Liver (tissue), 8 donors: ENCODE measurements at regions not wholly inside any gene's neighbourhood (a gene's known extent, or its start where the extent isn't known, plus 50 kb on each side); places are given as distances from the start of the nearest gene placed in this dataset.

ENCODE experiments used
- DNase-seq: peaks from one replicate; pipeline ENCODE4 v3.0.0-alpha.2; 2017; ENCODE audit warnings: low spot score
- H3K27ac ChIP-seq, 2 donors: one replicate each; pipeline ENCODE4 v1.7.0; 2013; ENCODE audit warnings: inconsistent platforms in 2 of 2, low read length in 2 of 2, control low read depth in 1 of 2, low read depth in 1 of 2, mild to moderate bottlenecking in 1 of 2
- H3K27me3 ChIP-seq, 4 donors: one replicate each; pipeline versions ENCODE4 v1.6.1 to v1.7.0; 2013; ENCODE audit warnings: low read length in 3 of 4, inconsistent platforms in 1 of 4, mild to moderate bottlenecking in 1 of 4, moderate library complexity in 1 of 4; ENCODE audit not compliant: control insufficient read depth in 4 of 4, insufficient read depth in 4 of 4
- H3K36me3 ChIP-seq, 4 donors: one replicate each; pipeline versions ENCODE4 v1.6.1 to v1.7.0; 2013; ENCODE audit warnings: low read length in 3 of 4, mild to moderate bottlenecking in 3 of 4, low read depth in 1 of 4, moderate library complexity in 1 of 4; ENCODE audit not compliant: control insufficient read depth in 4 of 4, insufficient read depth in 3 of 4
- H3K4me1 ChIP-seq, 4 donors: one replicate each; pipeline versions ENCODE4 v1.6.1 to v1.7.0; 2013; ENCODE audit warnings: low read length in 3 of 4, mild to moderate bottlenecking in 3 of 4, moderate library complexity in 1 of 4; ENCODE audit not compliant: control insufficient read depth in 4 of 4, insufficient read depth in 4 of 4
- H3K4me3 ChIP-seq, 3 donors: one replicate each; pipeline versions ENCODE4 v1.6.1 to v1.7.0; 2013; ENCODE audit warnings: low read length in 3 of 3, control low read depth in 1 of 3, low read depth in 1 of 3, mild to moderate bottlenecking in 1 of 3
- H3K9ac ChIP-seq, 2 donors: one replicate each; pipeline ENCODE4 v1.7.0; 2013; ENCODE audit warnings: low read length in 2 of 2, mild to moderate bottlenecking in 2 of 2, moderate library complexity in 2 of 2, control low read depth in 1 of 2, low read depth in 1 of 2
- H3K9me3 ChIP-seq, 4 donors: one replicate each; pipeline versions ENCODE4 v1.6.1 to v1.7.0; 2013; ENCODE audit warnings: low read length in 3 of 4; ENCODE audit not compliant: control insufficient read depth in 4 of 4
- ATF3 ChIP-seq: IDR thresholded peaks from 2 replicates; pipeline ENCODE4 v1.6.1; 2016; ENCODE audit warnings: antibody characterized with exemption
- CTCF ChIP-seq: fragments of 150-350 bp; IDR thresholded peaks from 2 replicates; pipeline ENCODE4 v1.5.1; 2017; ENCODE audit warnings: improper control_type of control experiment, low read depth, low read length; ENCODE audit not compliant: missing input control
- EGR1 ChIP-seq, 2 donors: IDR thresholded peaks; 2 replicates each; pipeline ENCODE4 v1.6.1; 2016 to 2018; ENCODE audit warnings: antibody characterized with exemption in 2 of 2, low read depth in 2 of 2
- FOXA1 ChIP-seq: IDR thresholded peaks from 2 replicates; pipeline ENCODE4 v1.6.1; 2016; ENCODE audit warnings: antibody characterized with exemption
- FOXA2 ChIP-seq: IDR thresholded peaks from 2 replicates; pipeline ENCODE4 v1.6.1; 2016; ENCODE audit warnings: antibody characterized with exemption
- GABPA ChIP-seq, 2 donors: IDR thresholded peaks in 1 of 2; conservative IDR thresholded peaks in 1 of 2; 2 replicates each; pipeline ENCODE4 v1.6.1; 2016; ENCODE audit warnings: antibody characterized with exemption in 2 of 2, mild to moderate bottlenecking in 1 of 2, moderate library complexity in 1 of 2
- HNF4A ChIP-seq, 2 donors: conservative IDR thresholded peaks; 2 replicates each; pipeline ENCODE4 v1.6.1; 2016; ENCODE audit warnings: antibody characterized with exemption in 2 of 2, mild to moderate bottlenecking in 2 of 2
- HNF4G ChIP-seq: IDR thresholded peaks from 2 replicates; pipeline ENCODE4 v1.6.1; 2016; ENCODE audit warnings: antibody characterized with exemption
- JUND ChIP-seq, 2 donors: IDR thresholded peaks; 2 replicates each; pipeline ENCODE4 v1.6.1; 2016; ENCODE audit warnings: antibody characterized with exemption in 2 of 2
- MAX ChIP-seq: IDR thresholded peaks from 2 replicates; pipeline ENCODE4 v1.6.1; 2016; ENCODE audit warnings: antibody characterized with exemption
- NR2F2 ChIP-seq: IDR thresholded peaks from 2 replicates; pipeline ENCODE4 v1.6.1; 2016; ENCODE audit warnings: antibody characterized with exemption
- RAD21 ChIP-seq, 2 donors: IDR thresholded peaks; 2 replicates each; pipeline ENCODE4 v1.6.1; 2016; ENCODE audit warnings: antibody characterized with exemption in 2 of 2, mild to moderate bottlenecking in 2 of 2
- REST ChIP-seq: IDR thresholded peaks from 2 replicates; pipeline ENCODE4 v1.6.1; 2016; ENCODE audit warnings: antibody characterized with exemption, mild to moderate bottlenecking
- RXRA ChIP-seq, 2 donors: IDR thresholded peaks; 2 replicates each; pipeline ENCODE4 v1.6.1; 2017 to 2018; ENCODE audit warnings: antibody characterized with exemption in 2 of 2, mild to moderate bottlenecking in 1 of 2
- SP1 ChIP-seq: IDR thresholded peaks from 2 replicates; pipeline ENCODE4 v1.6.1; 2018; ENCODE audit warnings: antibody characterized with exemption, mild to moderate bottlenecking
- TAF1 ChIP-seq: conservative IDR thresholded peaks from 2 replicates; pipeline ENCODE4 v1.6.1; 2016; ENCODE audit warnings: antibody characterized with exemption, mild to moderate bottlenecking
- YY1 ChIP-seq: IDR thresholded peaks from 2 replicates; pipeline ENCODE4 v1.6.1; 2016; ENCODE audit warnings: antibody characterized with exemption, mild to moderate bottlenecking
- ZBTB33 ChIP-seq: IDR thresholded peaks from 2 replicates; pipeline ENCODE4 v1.6.1; 2016; ENCODE audit warnings: antibody characterized with exemption
- WGBS: extraction: QIAGEN DNeasy Blood & Tissue Kit; methylation state at CpG from one replicate; pipeline ENCODE4 v1.1.7; 2013; 5-methylcytosine and 5-hydroxymethylcytosine counted together
- donor health status: healthy.
- donor health status: healthy.
- donor health status: healthy.
- donor health status: healthy.
- donor health status: healthy.

- Histone ChIP-seq H3K4me3 (no peak overlapping the region), H3K4me1 (no peaks in the 10 kb centered on the region), H3K9me3 (no peaks in the 10 kb centered on the region), H3K36me3 (no peaks in the 10 kb centered on the region), H3K9ac (no peak overlapping the region), H3K27ac (no peak overlapping the region), H3K27me3 (no peaks in the 10 kb centered on the region)
- DNase-seq: no peak
- 76% methylated on average over 3 of the region's 3 CpGs for WGBS
- TF ChIP-seq REST: no peak
- no peak for TF ChIP-seq GABPA (IDR thresholded peaks at IDR 0.05 in 1 of 2, conservative IDR thresholded peaks at IDR 0.05 in 1 of 2)
- TF ChIP-seq FOXA1: no peak
- no peak for TF ChIP-seq FOXA2
- TF ChIP-seq RXRA (IDR thresholded peaks at IDR 0.05): no peak
- TF ChIP-seq NR2F2: no peak
- TF ChIP-seq RAD21 (IDR thresholded peaks at IDR 0.05): no peak
- TF ChIP-seq JUND (IDR thresholded peaks at IDR 0.05): no peak
- no peak for TF ChIP-seq HNF4G
- no peak for TF ChIP-seq HNF4A (conservative IDR thresholded peaks at IDR 0.05)
- no peak for TF ChIP-seq MAX
- no peak for TF ChIP-seq ZBTB33
- no peak for TF ChIP-seq CTCF
- TF ChIP-seq SP1: no peak
- no peak for TF ChIP-seq TAF1
- TF ChIP-seq ATF3: no peak
- no peak for TF ChIP-seq YY1
- TF ChIP-seq EGR1 (IDR thresholded peaks at IDR 0.05; ENCODE audit: low read depth in 2 of 2): no peak
Observed at GRCh38 chr2:216992056-216992675, 132.3 kb upstream of the TNP1 start.
